CD4-positive, CD25-positive, alpha-beta regulatory T cell (primary cell): ENCODE measurements at regions not wholly inside any gene's neighbourhood (a gene's known extent, or its start where the extent isn't known, plus 50 kb on each side); places are given as distances from the start of the nearest gene placed in this dataset.
"Not testable (repeated sequence)": the region's sequence is repeated elsewhere in the genome, so short reads cannot be mapped to it uniquely, and the experiment has no call there.

Source experiments
- ATAC-seq, 2 donors: fragments of 150-1000 bp; cut with Tn5 transposase; one replicate each; pipeline ENCODE4 v1.10.0; 2021; ENCODE audit warnings: low read depth in 2 of 2, moderate number of reproducible peaks in 2 of 2, moderate library complexity in 1 of 2
- DNase-seq, 3 donors: peaks; one replicate each; pipeline versions ENCODE4 v3.0.0 to v3.0.0-alpha.2; 2012 to 2022; ENCODE audit warnings: mixed read lengths in 1 of 3
- H3K27ac ChIP-seq: one replicate; pipeline ENCODE4 v1.7.0; 2013; ENCODE audit warnings: mild to moderate bottlenecking, low read length; ENCODE audit not compliant: insufficient read depth, poor library complexity, severe bottlenecking
- H3K27me3 ChIP-seq: one replicate; pipeline ENCODE4 v1.7.0; 2013; ENCODE audit warnings: low read length; ENCODE audit not compliant: control insufficient read depth, insufficient read depth
- H3K36me3 ChIP-seq: one replicate; pipeline ENCODE4 v1.7.0; 2013; ENCODE audit warnings: mild to moderate bottlenecking, low read length, moderate library complexity; ENCODE audit not compliant: control insufficient read depth, insufficient read depth
- H3K4me1 ChIP-seq: 2 replicates; pipeline ENCODE4 v1.7.0; 2013; ENCODE audit warnings: mild to moderate bottlenecking, low read length; ENCODE audit not compliant: insufficient read depth, control insufficient read depth, poor library complexity, severe bottlenecking
- H3K4me3 ChIP-seq: one replicate; pipeline ENCODE4 v1.7.0; 2013; ENCODE audit warnings: low read depth, mild to moderate bottlenecking, low read length, moderate library complexity
- H3K9me3 ChIP-seq, 2 experiments: 1 replicate in 1 of 2; 2 replicates in 1 of 2; pipeline ENCODE4 v1.7.0; 2013; ENCODE audit warnings: low read length in 2 of 2, mild to moderate bottlenecking in 1 of 2, moderate library complexity in 1 of 2; ENCODE audit not compliant: control insufficient read depth in 2 of 2
- H3K27ac Mint-ChIP-seq, 3 donors: one replicate each; pipeline ENCODE4 v1.8.0; 2020 to 2022; ENCODE audit warnings: mild to moderate bottlenecking in 3 of 3, mixed read lengths in 3 of 3, moderate library complexity in 2 of 3
- H3K27me3 Mint-ChIP-seq: one replicate; pipeline ENCODE4 v1.8.0; 2022; ENCODE audit warnings: mild to moderate bottlenecking, mixed read lengths
- H3K36me3 Mint-ChIP-seq: one replicate; pipeline ENCODE4 v1.8.0; 2020; ENCODE audit warnings: mixed read lengths
- H3K4me1 Mint-ChIP-seq, 4 donors: one replicate each; pipeline ENCODE4 v1.8.0; 2020 to 2022; ENCODE audit warnings: mixed read lengths in 4 of 4, mild to moderate bottlenecking in 1 of 4
- H3K4me3 Mint-ChIP-seq, 4 donors: one replicate each; pipeline ENCODE4 v1.8.0; 2020 to 2022; ENCODE audit warnings: mild to moderate bottlenecking in 4 of 4, mixed read lengths in 4 of 4, moderate library complexity in 3 of 4
- H3K9me3 Mint-ChIP-seq, 7 donors: one replicate each; pipeline ENCODE4 v1.8.0; 2020 to 2022; ENCODE audit warnings: mixed read lengths in 7 of 7, mild to moderate bottlenecking in 3 of 7, moderate library complexity in 2 of 7

DNA sequence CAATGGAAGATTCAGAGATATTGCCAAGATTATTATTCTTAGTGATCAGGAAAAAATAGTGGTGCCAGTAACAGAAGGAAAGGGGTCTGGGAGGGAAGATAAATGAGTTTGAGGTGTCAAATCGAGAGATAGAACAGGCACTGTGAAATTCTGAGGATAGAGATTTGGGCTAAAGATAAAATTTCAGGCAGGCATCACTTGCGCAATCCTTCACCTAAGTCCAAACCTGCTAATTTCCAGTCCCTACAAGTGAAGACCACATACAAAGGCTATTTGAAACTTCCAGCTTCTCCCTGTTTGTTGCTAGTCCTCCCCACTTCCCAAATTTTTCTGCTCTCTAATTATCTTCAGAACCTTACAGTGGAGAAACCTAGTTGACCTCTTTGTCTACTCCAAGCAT is 494.6 kb downstream of the MAGEE1 start:
- H3K36me3 ChIP-seq = no peaks in the 10 kb centered on the region
- DNase-seq (no peak), ATAC-seq (no peak)
- Mint-ChIP-seq H3K27ac (no peak overlapping the region), H3K4me3 (no peak overlapping the region), H3K36me3 (no peaks in the 10 kb centered on the region), H3K27me3 (peaks cover 4% of the 10 kb centered on the region), H3K4me1 (no peaks in the 10 kb centered on the region), H3K9me3 (no peaks in the 10 kb centered on the region)
- H3K27ac ChIP-seq = no peak overlapping the region
- no peak overlapping the region for H3K4me3 ChIP-seq
- no peaks in the 10 kb centered on the region for H3K9me3 ChIP-seq
- no peaks in the 10 kb centered on the region for H3K27me3 ChIP-seq
- H3K4me1 ChIP-seq = no peaks in the 10 kb centered on the region

GRCh38 chrX:76924616-76925015 is 497.1 kb downstream of the MAGEE1 start:
- H3K4me3 Mint-ChIP-seq, H3K4me1 ChIP-seq, H3K36me3 Mint-ChIP-seq, H3K4me3 ChIP-seq, H3K27me3 ChIP-seq, DNase-seq, H3K9me3 ChIP-seq, H3K9me3 Mint-ChIP-seq, H3K4me1 Mint-ChIP-seq, H3K36me3 ChIP-seq, ATAC-seq, H3K27ac Mint-ChIP-seq, H3K27ac ChIP-seq, H3K27me3 Mint-ChIP-seq: not testable (repeated sequence)

DNA sequence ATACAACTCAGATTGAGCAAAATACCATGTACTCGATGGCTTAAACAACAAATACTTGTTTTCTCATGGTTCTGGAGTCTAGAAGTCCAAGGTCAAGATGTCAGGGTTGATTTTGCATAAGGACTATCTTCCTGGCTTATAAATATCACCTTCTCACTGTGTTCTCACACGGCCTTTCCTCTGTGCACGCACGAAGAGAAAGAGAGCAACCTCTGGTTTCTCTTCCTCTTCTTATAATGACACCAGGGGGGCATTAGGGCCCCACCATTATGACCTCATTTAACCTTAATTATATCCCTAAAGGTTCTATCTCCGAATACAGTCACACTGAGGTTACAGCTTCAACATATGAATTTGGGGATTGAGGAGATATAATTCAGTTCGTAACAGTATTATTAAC is 504.0 kb downstream of the MAGEE1 start:
- Histone ChIP-seq H3K27ac (no peak overlapping the region), H3K9me3 (no peaks in the 10 kb centered on the region), H3K27me3 (no peaks in the 10 kb centered on the region), H3K36me3 (no peaks in the 10 kb centered on the region), H3K4me1 (no peaks in the 10 kb centered on the region), H3K4me3 (no peak overlapping the region)
- DNase-seq (no peak), ATAC-seq (no peak)
- Mint-ChIP-seq H3K27ac (no peak overlapping the region), H3K27me3 (no peaks in the 10 kb centered on the region), H3K4me3 (no peak overlapping the region), H3K9me3 (peaks cover 0 to 5% (median 0%) of the 10 kb centered on the region in 7 donors), H3K4me1 (no peaks in the 10 kb centered on the region), H3K36me3 (no peaks in the 10 kb centered on the region)

- Mint-ChIP-seq H3K36me3 (no peaks in the 10 kb centered on the region), H3K9me3 (peaks cover 0 to 4% (median 0%) of the 10 kb centered on the region in 7 donors), H3K4me1 (no peaks in the 10 kb centered on the region), H3K27me3 (no peaks in the 10 kb centered on the region), H3K27ac (no peak overlapping the region), H3K4me3 (no peak overlapping the region)
- Histone ChIP-seq H3K36me3 (no peaks in the 10 kb centered on the region), H3K27ac (no peak overlapping the region), H3K4me1 (no peaks in the 10 kb centered on the region), H3K27me3 (no peaks in the 10 kb centered on the region), H3K9me3 (no peaks in the 10 kb centered on the region), H3K4me3 (no peak overlapping the region)
- DNase-seq (no peak), ATAC-seq (no peak)
Measured at GRCh38 chrX:76957485-76957884, 489.7 kb upstream of the FGF16 start.

GRCh38 chrX:76971393-76972376 is 475.5 kb upstream of the FGF16 start:
- Mint-ChIP-seq H3K27ac (no peak overlapping the region), H3K27me3 (peaks cover under 1% of the 10 kb centered on the region), H3K9me3 (no peaks in the 10 kb centered on the region), H3K4me3 (no peak overlapping the region), H3K36me3 (no peaks in the 10 kb centered on the region), H3K4me1 (no peaks in the 10 kb centered on the region)
- Histone ChIP-seq H3K4me1 (no peaks in the 10 kb centered on the region), H3K27ac (no peak overlapping the region), H3K9me3 (no peaks in the 10 kb centered on the region), H3K27me3 (no peaks in the 10 kb centered on the region), H3K36me3 (no peaks in the 10 kb centered on the region), H3K4me3 (no peak overlapping the region)
- DNase-seq (no peak), ATAC-seq (no peak)

GRCh38 chrX:76977452-76977851 is 469.7 kb upstream of the FGF16 start:
- Histone ChIP-seq H3K36me3 (no peaks in the 10 kb centered on the region), H3K4me1 (no peaks in the 10 kb centered on the region), H3K9me3 (no peaks in the 10 kb centered on the region), H3K27ac (no peak overlapping the region), H3K4me3 (no peak overlapping the region), H3K27me3 (no peaks in the 10 kb centered on the region)
- no peak for ATAC-seq
- Mint-ChIP-seq H3K27ac (no peak overlapping the region), H3K27me3 (peaks cover 5% of the 10 kb centered on the region), H3K4me1 (no peaks in the 10 kb centered on the region), H3K4me3 (no peak overlapping the region), H3K9me3 (peaks cover 0 to 2% (median 0%) of the 10 kb centered on the region in 7 donors), H3K36me3 (no peaks in the 10 kb centered on the region)
- DNase-seq = no peak

DNA sequence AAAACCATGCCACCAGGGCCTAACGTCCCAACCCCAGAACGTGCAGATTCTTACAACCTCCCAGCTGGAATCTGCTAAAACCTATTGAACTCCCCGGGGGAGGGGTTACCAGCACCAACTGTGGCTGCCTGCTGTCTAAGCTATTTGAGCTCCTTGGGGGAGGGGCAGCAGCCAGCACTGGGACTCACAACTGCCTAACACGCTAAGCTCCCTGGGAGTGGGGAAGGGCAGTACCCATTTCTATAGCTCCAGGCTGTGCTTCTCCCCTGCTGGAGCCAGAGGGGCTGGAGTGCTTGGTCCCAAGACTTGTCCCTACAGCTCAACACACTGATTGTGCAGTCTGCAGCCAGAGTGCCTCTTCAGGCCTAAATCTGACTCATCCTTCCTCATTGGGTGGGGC is 459.8 kb upstream of the FGF16 start:
- Histone ChIP-seq H3K9me3 (no peaks in the 10 kb centered on the region), H3K27ac (no peak overlapping the region), H3K4me3 (no peak overlapping the region), H3K27me3 (no peaks in the 10 kb centered on the region), H3K4me1 (no peaks in the 10 kb centered on the region), H3K36me3 (no peaks in the 10 kb centered on the region)
- peaks cover 0 to 11% (median 7%) of the 10 kb centered on the region in 7 donors for H3K9me3 Mint-ChIP-seq
- no peaks in the 10 kb centered on the region for H3K27me3 Mint-ChIP-seq
- H3K4me1 Mint-ChIP-seq = no peaks in the 10 kb centered on the region
- no peak overlapping the region for H3K4me3 Mint-ChIP-seq
- no peak for ATAC-seq
- H3K36me3 Mint-ChIP-seq = no peaks in the 10 kb centered on the region
- no peak for DNase-seq
- H3K27ac Mint-ChIP-seq = no peak overlapping the region

DNA sequence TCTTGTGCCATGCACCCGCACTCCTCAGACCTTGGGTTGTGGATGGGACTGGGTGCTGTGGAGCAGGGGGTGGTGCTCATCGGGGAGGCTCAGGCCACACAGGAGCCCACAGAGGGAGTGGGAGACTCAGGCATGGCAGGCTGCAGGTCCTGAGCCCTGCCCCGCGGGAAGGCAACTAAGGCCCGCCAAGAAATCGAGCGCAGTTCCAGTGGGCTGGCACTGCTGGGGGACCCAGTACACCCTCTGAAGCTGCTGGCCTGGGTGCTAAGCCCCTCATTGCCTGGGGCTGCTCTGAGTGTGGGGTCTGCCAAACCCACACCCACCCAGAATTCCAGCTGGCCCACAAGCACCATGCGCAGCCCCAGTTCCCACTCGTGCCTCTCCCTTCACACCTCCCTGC is 450.5 kb upstream of the FGF16 start:
- Mint-ChIP-seq H3K4me3 (no peak overlapping the region), H3K27ac (no peak overlapping the region), H3K36me3 (no peaks in the 10 kb centered on the region), H3K27me3 (no peaks in the 10 kb centered on the region), H3K9me3 (peaks cover 0 to 3% (median 0%) of the 10 kb centered on the region in 7 donors), H3K4me1 (no peaks in the 10 kb centered on the region)
- DNase-seq (no peak), ATAC-seq (no peak)
- H3K36me3 ChIP-seq = no peaks in the 10 kb centered on the region
- no peaks in the 10 kb centered on the region for H3K9me3 ChIP-seq
- H3K4me3 ChIP-seq = no peak overlapping the region
- H3K27ac ChIP-seq = no peak overlapping the region
- H3K4me1 ChIP-seq = no peaks in the 10 kb centered on the region
- H3K27me3 ChIP-seq = no peaks in the 10 kb centered on the region
